ENCODE measurements at regions not wholly inside any gene's neighbourhood (a gene's known extent, or its start where the extent isn't known, plus 50 kb on each side); places are given as distances from the start of the nearest gene placed in this dataset.

GRCh38 chr12:115370650-115371049, 686.7 kb upstream of the TBX3 start:
- peak; percentile 89 for TF ChIP-seq GATA2 (IDR thresholded peaks at IDR 0.05; ENCODE audit: low read depth, low read length)
- no peak; the same call in 1 of the 2 replicates for TF ChIP-seq GATA3 (IDR thresholded peaks at IDR 0.05; ENCODE audit: low read depth, low read length)
